Right renal pelvis (tissue), 4 donors: ENCODE measurements at regions not wholly inside any gene's neighbourhood (a gene's known extent, or its start where the extent isn't known, plus 50 kb on each side); places are given as distances from the start of the nearest gene placed in this dataset.

ENCODE experiments used
- DNase-seq, 4 donors: peaks; one replicate each; pipeline ENCODE4 v3.0.0-alpha.2; 2013; ENCODE audit warnings: low read depth in 4 of 4, low spot score in 3 of 4, missing footprints in 1 of 4

- no peak for DNase-seq
These were observed 108.0 kb upstream of the LSM8 start for GRCh38 chr7:118075936-118076335.

- DNase-seq, result no peak
These were observed 107.4 kb upstream of the LSM8 start for GRCh38 chr7:118076564-118076963.

GRCh38 chr7:118078015-118078414, 105.9 kb upstream of the LSM8 start:
- DNase-seq, result no peak

- DNase-seq, result no peak
These were observed 104.6 kb upstream of the LSM8 start for GRCh38 chr7:118079369-118079768.

GRCh38 chr7:118080947-118081346, 103.0 kb upstream of the LSM8 start:
- no peak for DNase-seq

GRCh38 chr7:118082506-118082905, 101.5 kb upstream of the LSM8 start:
- DNase-seq, result no peak

- DNase-seq, result no peak
These were observed 99.0 kb upstream of the LSM8 start for GRCh38 chr7:118085000-118085399.

GRCh38 chr7:118087126-118087525, 96.8 kb upstream of the LSM8 start:
- no peak for DNase-seq

- no peak for DNase-seq
These were observed 89.9 kb upstream of the LSM8 start for GRCh38 chr7:118094044-118094443.

- DNase-seq, result peak in 2 of 4 donors; percentile 5 to 10
These were observed 79.0 kb upstream of the LSM8 start for GRCh38 chr7:118104812-118105441.

- DNase-seq, result no peak
These were observed 74.4 kb upstream of the LSM8 start for GRCh38 chr7:118109607-118110006.

- DNase-seq, result no peak
These were observed 73.6 kb upstream of the LSM8 start for GRCh38 chr7:118110178-118110925.

- DNase-seq, result no peak
These were observed 72.6 kb upstream of the LSM8 start for GRCh38 chr7:118111347-118111746.

- no peak for DNase-seq
These were observed 69.8 kb upstream of the LSM8 start for GRCh38 chr7:118114175-118114574.

- DNase-seq, result no peak
These were observed 54.7 kb upstream of the LSM8 start for GRCh38 chr7:118129041-118129795.

GRCh38 chr7:118132764-118133163, 51.2 kb upstream of the LSM8 start:
- DNase-seq, result no peak
